HG02571 (cell line): ENCODE measurements at regions not wholly inside any gene's neighbourhood (a gene's known extent, or its start where the extent isn't known, plus 50 kb on each side); places are given as distances from the start of the nearest gene placed in this dataset.

ENCODE experiments used
- ATAC-seq: cut with Tn5 transposase; IDR thresholded peaks from one replicate; pipeline ENCODE4 v1.9.1; 2021; ENCODE audit warnings: mild to moderate bottlenecking, moderate library complexity; ENCODE audit not compliant: unreplicated experiment

GRCh38 chr22:48057116-48057835 is 1294.8 kb downstream of the TBC1D22A start:
- ATAC-seq: no peak

- ATAC-seq: no peak
Observed at GRCh38 chr22:48055827-48056226, 1293.4 kb downstream of the TBC1D22A start.

GRCh38 chr22:48055185-48055584 is 1292.7 kb downstream of the TBC1D22A start:
- no peak for ATAC-seq

GRCh38 chr22:48054596-48054995 is 1292.1 kb downstream of the TBC1D22A start:
- ATAC-seq: no peak

- no peak for ATAC-seq
Observed at GRCh38 chr22:48053973-48054372, 1291.5 kb downstream of the TBC1D22A start.

GRCh38 chr22:48053486-48053885 is 1291.0 kb downstream of the TBC1D22A start:
- ATAC-seq: no peak

GRCh38 chr22:48052621-48052890 is 1290.1 kb downstream of the TBC1D22A start:
- no peak for ATAC-seq

GRCh38 chr22:48051796-48052620 is 1289.6 kb downstream of the TBC1D22A start:
- no peak for ATAC-seq

GRCh38 chr22:48050836-48051235 is 1288.4 kb downstream of the TBC1D22A start:
- ATAC-seq: no peak

- ATAC-seq: no peak
Observed at GRCh38 chr22:48049116-48049515, 1286.7 kb downstream of the TBC1D22A start.

GRCh38 chr22:48047722-48048500 is 1285.5 kb downstream of the TBC1D22A start:
- ATAC-seq: no peak

- peak; percentile 79 for ATAC-seq
Observed at GRCh38 chr22:48045369-48045768, 1282.9 kb downstream of the TBC1D22A start.

GRCh38 chr22:48044487-48045060 is 1282.1 kb downstream of the TBC1D22A start:
- ATAC-seq: no peak

- no peak for ATAC-seq
Observed at GRCh38 chr22:48043581-48043980, 1281.1 kb downstream of the TBC1D22A start.

GRCh38 chr22:48042621-48043395 is 1280.4 kb downstream of the TBC1D22A start:
- no peak for ATAC-seq

GRCh38 chr22:48039326-48039725 is 1276.9 kb downstream of the TBC1D22A start:
- no peak for ATAC-seq

- ATAC-seq: no peak
Observed at GRCh38 chr22:48037618-48038017, 1275.2 kb downstream of the TBC1D22A start.

- no peak for ATAC-seq
Observed at GRCh38 chr22:48035897-48036296, 1273.4 kb downstream of the TBC1D22A start.

- ATAC-seq: no peak
Observed at GRCh38 chr22:48031589-48031988, 1269.1 kb downstream of the TBC1D22A start.

GRCh38 chr22:48025096-48025495 is 1262.6 kb downstream of the TBC1D22A start:
- no peak for ATAC-seq

- ATAC-seq: no peak
Observed at GRCh38 chr22:48021991-48022401, 1259.5 kb downstream of the TBC1D22A start.
